K562 (cell line): ENCODE measurements at regions not wholly inside any gene's neighbourhood (a gene's known extent, or its start where the extent isn't known, plus 50 kb on each side); places are given as distances from the start of the nearest gene placed in this dataset.

Experiments used
- ATAC-seq: fragments of 200-7000 bp; cut with Tn5 transposase; 3 replicates; pipeline ENCODE4 v1.9.1; 2020; ENCODE audit warnings: moderate library complexity
- BruUV-seq: library from RNA; stranded (reverse); fragments of 400-500 nt; replicated peaks from 2 replicates; lab custom pipeline; 2021; lab: Mats Ljungman, UMichigan
- CTCF ChIA-PET: fragments of 300-600 bp; formaldehyde crosslinking; extraction: SDS; loops from one replicate; lab custom pipeline; 2021; ENCODE audit warnings: low intra/inter-chr PET ratio; lab: Yijun Ruan, JAX
- POLR2A ChIA-PET: fragments of 300-600, 350-650 bp; sonication (Branson Sonifier 250); formaldehyde crosslinking; extraction: SDS; loops from one replicate; lab custom pipeline; 2021; ENCODE audit warnings: antibody characterized with exemption, inconsistent platforms; lab: Yijun Ruan, JAX
- DNase-seq, 4 experiments: peaks; one replicate each; pipeline versions ENCODE4 v3.0.0 to v3.0.0-alpha.2; 2011 to 2018; ENCODE audit warnings: low spot score in 3 of 4, mixed read lengths in 3 of 4; ENCODE audit errors: extremely low read depth in 1 of 4
- FAIRE-seq: peaks from 2 replicates; lab custom pipeline; 2011; peaks lifted over from hg19 to GRCh38; lab: Jason Lieb, UNC
- H2AFZ ChIP-seq: 2 replicates; pipeline ENCODE4 v1.6.0; 2011; ENCODE audit warnings: low read depth, low read length, control low read depth, inconsistent platforms
- H3K27ac ChIP-seq: fragments of 200-600 bp; 3 replicates; pipeline ENCODE4 v1.8.0; 2011; ENCODE audit warnings: low read depth, mild to moderate bottlenecking, control low read depth, inconsistent platforms, low read length, moderate library complexity, mixed read lengths; ENCODE audit errors: extremely low read depth
- H3K27me3 ChIP-seq, 2 experiments: fragments of 300-600 bp in 1 of 2; 2 replicates in 1 of 2; 3 replicates in 1 of 2; pipeline versions ENCODE4 v1.6.0 to v1.8.0; 2011; ENCODE audit warnings: inconsistent platforms in 2 of 2, low read length in 2 of 2, mild to moderate bottlenecking in 1 of 2, mixed read lengths in 1 of 2, moderate library complexity in 1 of 2; ENCODE audit not compliant: control insufficient read depth in 2 of 2, insufficient read depth in 2 of 2
- H3K36me3 ChIP-seq: fragments of 300-600 bp; 3 replicates; pipeline ENCODE4 v1.8.0; 2011; ENCODE audit warnings: mild to moderate bottlenecking, low read length, inconsistent platforms; ENCODE audit not compliant: control insufficient read depth, insufficient read depth
- H3K4me1 ChIP-seq, 2 experiments: fragments of 200-600 bp in 1 of 2; replicated peaks in 1 of 2; 2 replicates in 1 of 2; 3 replicates in 1 of 2; pipeline versions ENCODE4 v1.5.1 to v1.8.0; 2011; ENCODE audit warnings: inconsistent platforms in 2 of 2, low read length in 2 of 2, mild to moderate bottlenecking in 1 of 2, mixed read lengths in 1 of 2, moderate library complexity in 1 of 2; ENCODE audit not compliant: control insufficient read depth in 2 of 2, insufficient read depth in 2 of 2
- H3K4me2 ChIP-seq: 2 replicates; pipeline ENCODE4 v1.6.1; 2011; ENCODE audit warnings: low read length, control low read depth, inconsistent platforms, mixed read lengths; ENCODE audit not compliant: insufficient read depth
- H3K4me3 ChIP-seq: fragments of 200-600 bp; sonication (generic), shearing (Covaris generic); 2 replicates; pipeline ENCODE4 v1.5.1; 2016; ENCODE audit warnings: control low read depth, inconsistent platforms
- H3K79me2 ChIP-seq: fragments of 200-600 bp; 3 replicates; pipeline ENCODE4 v1.8.0; 2011; ENCODE audit warnings: low read length, inconsistent platforms; ENCODE audit not compliant: control insufficient read depth, insufficient read depth
- H3K9ac ChIP-seq, 2 experiments: 2 replicates each; pipeline versions ENCODE4 v1.6.0 to v1.6.1; 2011; ENCODE audit warnings: low read depth in 2 of 2, low read length in 2 of 2, control low read depth in 1 of 2, inconsistent platforms in 1 of 2, mild to moderate bottlenecking in 1 of 2, mixed read lengths in 1 of 2; ENCODE audit not compliant: insufficient read depth in 1 of 2
- H3K9me1 ChIP-seq: one replicate; pipeline ENCODE4 v1.6.0; 2011; ENCODE audit warnings: inconsistent platforms, mild to moderate bottlenecking, low read length, moderate library complexity; ENCODE audit not compliant: control insufficient read depth, insufficient read depth
- H3K9me3 ChIP-seq: replicated peaks from 2 replicates; pipeline ENCODE4 v1.5.1; 2011; ENCODE audit warnings: low read depth, low read length, inconsistent platforms; ENCODE audit not compliant: control insufficient read depth, insufficient read depth
- H4K20me1 ChIP-seq: replicated peaks from 2 replicates; pipeline ENCODE4 v1.6.1; 2011; ENCODE audit warnings: low read length, inconsistent platforms, mixed read lengths; ENCODE audit not compliant: control insufficient read depth, insufficient read depth
- BRF1 ChIP-seq: IDR thresholded peaks from 3 replicates; pipeline ENCODE4 v1.6.1; 2011; ENCODE audit warnings: borderline replicate concordance, mild to moderate bottlenecking; ENCODE audit not compliant: insufficient read length; ENCODE audit errors: extremely low read depth
- CREBBP ChIP-seq: IDR thresholded peaks from one replicate; pipeline ENCODE4 v1.6.1; 2012; ENCODE audit warnings: low read depth, mild to moderate bottlenecking, control low read depth, inconsistent platforms, low read length
- GTF2F1 ChIP-seq: IDR thresholded peaks from 2 replicates; pipeline ENCODE4 v1.6.1; 2011; ENCODE audit warnings: low read depth, low read length, improper control_type of control experiment
- HEY1 ChIP-seq: fragments of 250-450 bp; sonication (Bioruptor Pico); IDR thresholded peaks from 2 replicates; pipeline ENCODE4 v1.5.0; 2020; ENCODE audit warnings: mild to moderate bottlenecking, moderate library complexity, borderline replicate concordance
- HMGN3 ChIP-seq: IDR thresholded peaks from 2 replicates; pipeline ENCODE4 v1.6.1; 2011; ENCODE audit warnings: borderline replicate concordance, low read depth, mild to moderate bottlenecking, mixed read lengths, low read length; ENCODE audit not compliant: insufficient read length; ENCODE audit errors: extremely low read depth
- MAFK ChIP-seq: IDR thresholded peaks from 2 replicates; pipeline ENCODE4 v1.6.1; 2011; ENCODE audit warnings: low read length, improper control_type of control experiment
- MECOM ChIP-seq: fragments of 250-450 bp; sonication (Bioruptor Pico); IDR thresholded peaks from 2 replicates; pipeline ENCODE4 v1.8.0; 2022; ENCODE audit warnings: inconsistent platforms
- PTTG1 ChIP-seq: fragments of 450-650 bp; IDR thresholded peaks from 2 replicates; pipeline ENCODE4 v1.6.1; 2016; ENCODE audit warnings: low read depth, mild to moderate bottlenecking, missing genetic modification characterization, missing compliant biosample characterization
- SRSF1 ChIP-seq: fragments of 200-400 bp; formaldehyde crosslinking; IDR thresholded peaks from 2 replicates; pipeline ENCODE4 v1.6.1; 2017; ENCODE audit warnings: mild to moderate bottlenecking, low read depth, low read length, moderate library complexity
- STAG1 ChIP-seq: sonication (generic); formaldehyde crosslinking; IDR thresholded peaks from 2 replicates; pipeline ENCODE4 v1.5.0; 2020; ENCODE audit warnings: missing genetic modification reagents, borderline replicate concordance
- TCF7 ChIP-seq: sonication (generic); IDR thresholded peaks from 2 replicates; pipeline ENCODE4 v1.6.1; 2016; ENCODE audit warnings: antibody characterized with exemption, borderline replicate concordance
- TFAM ChIP-seq: fragments of 250-450 bp; sonication (Bioruptor Pico); conservative IDR thresholded peaks from 2 replicates; pipeline ENCODE4 v1.5.0; 2021; ENCODE audit warnings: mild to moderate bottlenecking, moderate library complexity
- U2AF1 ChIP-seq: fragments of 200-400 bp; formaldehyde crosslinking; optimal IDR thresholded peaks from 2 replicates; pipeline ENCODE3; 2017; ENCODE audit warnings: mild to moderate bottlenecking, low read depth, low read length, moderate library complexity
- ZBED1 ChIP-seq: IDR thresholded peaks from 2 replicates; pipeline ENCODE4 v1.6.1; 2014
- ZNF174 ChIP-seq: fragments of 250-450 bp; sonication (Bioruptor Pico); IDR thresholded peaks from 2 replicates; pipeline ENCODE4 v1.4.0; 2020; ENCODE audit warnings: mild to moderate bottlenecking
- ZNF175 ChIP-seq: fragments of 200-800 bp; sonication (Bioruptor generic); IDR thresholded peaks from 2 replicates; pipeline ENCODE4 v1.6.1; 2016; ENCODE audit warnings: low read depth, mild to moderate bottlenecking, missing genetic modification characterization, missing compliant biosample characterization
- ZNF431 ChIP-seq: sonication (generic); formaldehyde crosslinking; IDR thresholded peaks from 2 replicates; pipeline ENCODE4 v1.8.0; 2022; ENCODE audit warnings: mild to moderate bottlenecking, missing genetic modification reagents
- ZNF551 ChIP-seq: fragments of 250-450 bp; sonication (Bioruptor Pico); IDR thresholded peaks from 2 replicates; pipeline ENCODE4 v1.5.0; 2021; ENCODE audit warnings: mild to moderate bottlenecking, moderate library complexity
- WGBS: fragments of 100-300 bp; shearing (Covaris generic); methylation state at CpG from one replicate; pipeline ENCODE4 v1.1.6; 2016; ENCODE audit warnings: low coverage, mixed read lengths; ENCODE audit not compliant: insufficient coverage; ENCODE audit errors: missing lambda C conversion rate; 5-methylcytosine and 5-hydroxymethylcytosine counted together
- in situ Hi-C: fragments of 300-500 bp; cut with MboI; formaldehyde crosslinking; loops from 4 replicates; pipeline ENCODE4 v1.15.0; 2018; ENCODE audit warnings: inconsistent platforms, mixed read lengths
- intact Hi-C: fragments of 100-400 bp; cut with micrococcal nuclease; formaldehyde crosslinking; loops from 2 replicates; pipeline ENCODE4 v1.14.2; 2022
- TF ChIP-seq, protein P1 (sequence below): fragments of 450-650 bp; formaldehyde crosslinking; IDR thresholded peaks from 2 replicates; pipeline ENCODE4 v1.4.0; 2020; ENCODE audit warnings: mild to moderate bottlenecking, moderate library complexity

DNA sequence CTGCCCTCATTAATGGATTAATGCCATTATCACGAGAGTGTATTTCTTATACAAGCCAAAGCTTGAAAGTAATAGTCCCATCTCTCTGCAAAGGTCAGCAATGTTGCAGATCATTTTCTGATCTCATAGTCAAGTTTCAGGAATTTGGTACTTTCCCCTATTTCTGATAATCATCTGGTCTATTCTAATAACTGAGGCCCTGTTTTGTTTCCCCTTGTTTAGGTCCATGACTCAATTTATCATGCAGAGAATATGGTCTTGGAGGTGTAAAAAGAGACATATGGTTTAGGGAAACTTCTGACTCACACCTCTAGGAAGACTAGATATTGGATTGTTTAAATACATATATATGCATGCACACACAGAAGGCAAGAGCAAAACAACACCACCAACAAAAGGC lies 339.3 kb upstream of the NUDT12 start:
- Histone ChIP-seq H3K36me3 (no peaks in the 10 kb centered on the region), H3K4me2 (no peak overlapping the region), H3K79me2 (no peaks in the 10 kb centered on the region), H4K20me1 (no peaks in the 10 kb centered on the region), H2AFZ (no peak overlapping the region), H3K27me3 (no peaks in the 10 kb centered on the region), H3K4me3 (no peak overlapping the region), H3K9me3 (no peaks in the 10 kb centered on the region), H3K4me1 (no peaks in the 10 kb centered on the region), H3K27ac (no peak overlapping the region), H3K9me1 (no peaks in the 10 kb centered on the region), H3K9ac (no peak overlapping the region)
- CTCF ChIA-PET = no interaction called here
- POLR2A ChIA-PET = no interaction called here
- TF ChIP-seq GTF2F1 (no peak), ZBED1 (no peak), ZNF431 (CRISPR knock-in tag) (no peak), MAFK (no peak), SRSF1 (no peak), U2AF1 (no peak), ZNF174 (CRISPR knock-in tag) (no peak), HMGN3 (no peak), TFAM (CRISPR knock-in tag) (no peak), MECOM (CRISPR knock-in tag) (no peak), HEY1 (CRISPR knock-in tag) (no peak), CREBBP (no peak), ZNF175 (CRISPR knock-in tag) (no peak), PTTG1 (tag) (no peak), ZNF551 (CRISPR knock-in tag) (no peak), STAG1 (CRISPR knock-in tag) (no peak), BRF1 (no peak), TCF7 (no peak)
- TF ChIP-seq, protein P1, sequence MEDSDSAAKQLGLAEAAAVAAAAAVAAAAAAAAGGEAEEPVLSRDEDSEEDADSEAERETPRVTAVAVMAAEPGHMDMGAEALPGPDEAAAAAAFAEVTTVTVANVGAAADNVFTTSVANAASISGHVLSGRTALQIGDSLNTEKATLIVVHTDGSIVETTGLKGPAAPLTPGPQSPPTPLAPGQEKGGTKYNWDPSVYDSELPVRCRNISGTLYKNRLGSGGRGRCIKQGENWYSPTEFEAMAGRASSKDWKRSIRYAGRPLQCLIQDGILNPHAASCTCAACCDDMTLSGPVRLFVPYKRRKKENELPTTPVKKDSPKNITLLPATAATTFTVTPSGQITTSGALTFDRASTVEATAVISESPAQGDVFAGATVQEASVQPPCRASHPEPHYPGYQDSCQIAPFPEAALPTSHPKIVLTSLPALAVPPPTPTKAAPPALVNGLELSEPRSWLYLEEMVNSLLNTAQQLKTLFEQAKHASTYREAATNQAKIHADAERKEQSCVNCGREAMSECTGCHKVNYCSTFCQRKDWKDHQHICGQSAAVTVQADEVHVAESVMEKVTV (CRISPR knock-in tag) = no peak
- no peak for ATAC-seq
- no peak for FAIRE-seq
- no peak for DNase-seq
- WGBS = 0% methylated on average over 1 of the region's 1 CpG
- BruUV-seq = no TSS peak
- in situ Hi-C loops = no loop called here
- intact Hi-C loops = no loop called here
